Putamen (tissue), 1 donor: ENCODE measurements at regions not wholly inside any gene's neighbourhood (a gene's known extent, or its start where the extent isn't known, plus 50 kb on each side); places are given as distances from the start of the nearest gene placed in this dataset.

Experiments
- DNase-seq: peaks from one replicate; pipeline ENCODE4 v3.0.0-alpha.2; 2016; ENCODE audit warnings: low spot score

DNA sequence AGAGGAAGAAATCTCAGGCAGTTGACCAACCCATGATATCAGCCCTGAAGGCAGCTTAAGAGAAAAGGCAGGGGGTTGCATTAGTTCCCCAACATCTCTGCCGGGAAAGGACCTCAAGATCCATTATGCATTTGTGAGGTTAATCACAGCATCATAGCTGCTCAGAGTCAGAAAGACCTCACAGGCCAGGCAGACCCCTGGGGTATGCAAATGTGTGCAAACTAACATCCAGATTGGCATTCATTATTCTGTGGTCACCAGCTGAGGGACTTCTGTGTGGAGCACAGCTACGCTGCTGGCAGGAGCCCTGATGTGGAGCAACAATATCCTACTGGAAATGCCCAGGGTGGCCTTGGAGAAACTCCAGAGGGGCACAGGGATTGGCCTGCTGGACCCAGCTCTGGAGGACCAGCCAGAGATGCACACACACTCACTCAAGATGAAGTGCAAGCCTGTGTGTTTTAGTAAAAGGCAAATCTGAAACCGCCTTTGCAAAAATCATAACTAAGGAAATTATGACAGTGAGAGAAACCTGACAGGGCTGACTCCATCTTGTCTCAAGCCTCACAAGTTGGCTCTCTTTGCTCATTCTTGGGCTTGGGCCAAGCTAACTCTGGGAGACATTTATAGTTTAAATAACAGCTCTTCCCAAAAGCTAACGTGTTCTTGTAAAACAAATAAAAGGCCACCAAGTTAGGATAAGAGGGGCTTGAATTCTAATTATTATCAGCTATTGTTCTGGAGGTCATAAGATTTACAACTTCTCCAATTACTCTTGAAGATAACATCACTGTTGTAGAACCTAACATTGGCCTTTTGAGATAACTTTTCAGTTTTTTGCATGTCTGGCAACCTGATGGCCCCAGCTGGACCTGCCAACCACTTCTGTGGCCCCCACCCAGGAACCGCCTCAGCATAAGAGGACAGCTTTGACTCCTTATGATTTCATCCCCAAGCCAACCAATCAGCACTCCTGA is 257.1 kb downstream of the UACA start:
- no peak for DNase-seq

DNA sequence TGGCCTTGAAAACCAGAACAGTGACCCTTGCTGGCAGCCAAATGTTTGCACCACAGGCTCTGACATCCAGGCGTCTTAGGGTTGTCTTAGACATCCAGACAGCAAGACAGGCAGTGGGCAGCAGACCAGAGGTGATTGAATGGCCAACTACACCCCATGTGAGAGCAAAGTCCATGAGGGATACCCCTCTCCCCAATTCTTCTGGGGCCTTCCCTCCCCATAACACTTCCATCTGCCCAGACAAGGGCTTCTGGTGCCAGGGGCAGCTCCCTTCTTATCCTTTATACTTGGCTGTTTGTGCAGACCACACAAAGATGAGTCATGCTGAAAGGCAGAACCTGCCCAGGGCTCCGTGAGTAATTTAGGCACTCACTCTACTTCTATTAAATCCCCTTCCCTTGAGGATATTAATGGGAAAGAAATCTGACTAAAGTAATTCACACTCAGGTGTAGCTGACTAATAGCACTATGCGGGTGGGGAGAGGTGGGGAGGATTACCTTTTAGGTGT is 257.9 kb downstream of the UACA start:
- DNase-seq, result no peak

- DNase-seq, result no peak
Measured at GRCh38 chr15:70504988-70505387, 258.4 kb downstream of the UACA start.

GRCh38 chr15:70504299-70504951 is 258.9 kb downstream of the UACA start:
- DNase-seq, result peak; percentile 31

GRCh38 chr15:70503798-70504298 is 259.5 kb downstream of the UACA start:
- no peak for DNase-seq

DNA sequence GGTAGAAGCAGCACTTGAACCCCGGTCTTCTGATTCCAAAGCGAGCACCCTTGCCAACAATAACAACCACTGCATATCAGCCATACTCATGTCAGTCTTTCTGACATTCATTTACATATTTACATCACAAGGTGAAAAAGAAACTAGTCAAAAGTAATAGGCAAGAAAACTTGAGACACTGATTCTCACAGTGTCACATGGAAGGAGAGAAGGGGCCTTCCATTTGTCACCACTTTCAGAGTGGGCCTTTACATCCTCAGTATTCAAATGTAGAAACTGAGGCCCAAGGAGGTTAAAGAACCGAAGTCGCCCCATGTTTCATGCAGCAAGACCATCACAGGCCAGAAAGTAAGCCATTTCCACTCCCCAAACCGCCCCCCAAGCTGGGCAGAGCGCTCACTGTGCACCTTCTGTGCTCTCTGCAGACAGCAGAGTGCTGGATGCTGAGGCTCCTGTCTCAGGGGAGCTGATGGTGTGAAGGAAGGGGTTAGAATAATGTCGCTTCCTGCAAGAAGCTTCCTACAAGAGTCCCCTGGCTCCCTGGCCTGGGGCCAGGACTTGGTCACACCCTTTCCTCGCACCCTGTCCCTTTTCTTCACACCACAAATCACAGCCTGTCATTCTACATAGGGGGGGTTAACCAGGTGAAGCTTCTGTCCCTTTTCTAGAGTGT is 260.1 kb downstream of the UACA start:
- no peak for DNase-seq

DNA sequence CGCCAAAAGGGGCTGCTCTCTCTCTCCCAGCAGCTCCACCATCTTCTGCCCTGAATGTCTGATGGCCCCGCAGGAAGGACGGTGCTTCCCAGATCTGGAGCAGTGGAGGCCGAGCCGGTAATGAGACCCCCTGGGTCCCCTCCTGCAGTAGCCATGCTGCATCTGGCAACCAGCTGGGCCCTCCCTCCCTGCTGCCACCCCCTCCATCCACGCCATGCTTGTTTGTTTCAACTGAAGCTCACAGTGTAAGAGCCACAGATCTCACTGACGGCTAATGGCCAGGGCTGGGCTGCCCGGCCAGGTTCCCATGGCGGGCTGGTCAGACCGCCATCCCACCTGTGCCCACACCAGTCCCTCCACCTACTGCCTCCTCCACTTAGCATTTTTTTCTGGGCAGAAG is 260.8 kb downstream of the UACA start:
- no peak for DNase-seq

- DNase-seq, result no peak
Measured at GRCh38 chr15:70501849-70502248, 261.5 kb downstream of the UACA start.

GRCh38 chr15:70501121-70501727 is 262.1 kb downstream of the UACA start:
- no peak for DNase-seq

- DNase-seq, result no peak
Measured at GRCh38 chr15:70499791-70500190, 263.6 kb downstream of the UACA start.

GRCh38 chr15:70498096-70498626 is 265.2 kb downstream of the UACA start:
- no peak for DNase-seq

DNA sequence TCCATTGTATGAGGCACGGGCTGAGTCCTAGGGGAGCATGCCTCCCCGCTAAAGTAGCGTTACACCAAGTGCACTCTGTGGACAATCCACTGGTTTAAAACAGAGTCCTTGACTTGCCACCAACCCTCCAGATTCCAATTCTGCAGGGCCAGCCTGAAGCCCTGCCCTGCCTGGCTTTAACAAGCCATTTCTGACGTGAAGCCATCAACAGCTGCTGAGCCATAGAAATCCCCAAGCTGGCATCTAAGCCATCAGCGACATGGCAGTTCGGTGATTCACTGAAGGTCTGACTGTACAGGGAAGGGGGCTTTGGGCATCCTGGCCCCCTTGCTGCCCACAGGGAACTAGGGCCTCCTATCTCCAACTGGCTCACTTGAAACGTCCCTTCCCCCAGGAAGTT is 265.7 kb downstream of the UACA start:
- no peak for DNase-seq

DNA sequence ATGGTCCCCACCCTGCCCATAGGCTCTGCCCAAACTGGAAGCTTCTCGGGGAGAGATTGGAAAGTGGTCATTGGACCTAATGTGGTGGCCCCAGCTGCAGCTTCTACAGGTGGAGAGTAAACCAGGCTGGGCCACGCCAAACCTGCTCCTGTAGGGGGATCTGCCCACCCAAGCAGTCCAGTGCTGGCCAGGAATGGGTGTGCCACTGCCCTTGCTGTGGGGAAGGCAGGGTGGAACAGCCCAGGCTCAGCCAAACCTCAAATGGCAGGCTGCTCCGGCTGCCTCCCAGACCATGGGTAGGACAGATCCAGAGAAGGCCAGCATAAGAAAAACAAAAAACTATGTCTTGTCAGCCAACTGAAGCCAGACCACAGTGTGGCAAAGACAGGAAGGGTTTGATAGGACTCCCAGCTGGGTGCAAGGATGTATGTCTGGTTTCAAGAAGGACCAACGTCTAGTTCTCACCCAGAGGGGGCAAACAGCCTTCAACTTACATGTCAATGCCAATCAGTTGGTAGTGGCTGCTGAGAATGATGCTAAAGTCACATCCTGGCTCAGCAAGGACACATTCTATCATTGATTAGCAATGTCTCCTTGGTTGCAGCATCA is 267.3 kb downstream of the UACA start:
- DNase-seq, result no peak

GRCh38 chr15:70494852-70495571 is 268.3 kb downstream of the UACA start:
- DNase-seq, result no peak

GRCh38 chr15:70494517-70494851 is 268.9 kb downstream of the UACA start:
- DNase-seq, result no peak

- DNase-seq, result no peak
Measured at GRCh38 chr15:70493787-70494516, 269.4 kb downstream of the UACA start.

DNA sequence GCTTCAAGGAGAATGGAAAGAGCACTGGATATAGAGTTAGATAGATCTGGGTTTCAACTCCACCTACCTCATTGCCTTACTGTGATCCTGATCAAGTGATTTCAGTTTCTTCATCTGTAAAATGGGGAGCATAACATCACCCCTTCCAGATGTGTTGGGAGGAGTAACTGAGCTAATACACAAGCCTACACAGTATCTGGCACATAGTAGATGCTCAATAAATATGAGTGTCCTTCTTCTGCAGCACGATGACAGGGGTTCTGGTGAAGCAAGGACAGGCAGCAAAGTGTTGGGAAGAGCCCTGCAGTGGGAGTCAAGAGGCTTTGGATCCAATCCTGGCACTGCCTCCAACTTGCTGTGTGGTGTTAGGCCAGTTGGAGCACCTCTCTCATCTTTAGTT is 270.0 kb downstream of the UACA start:
- DNase-seq, result no peak

GRCh38 chr15:70492240-70493177 is 270.8 kb downstream of the UACA start:
- DNase-seq, result no peak

GRCh38 chr15:70491641-70492040 is 271.7 kb downstream of the UACA start:
- no peak for DNase-seq
